GM21360 (cell line): ENCODE measurements at regions not wholly inside any gene's neighbourhood (a gene's known extent, or its start where the extent isn't known, plus 50 kb on each side); places are given as distances from the start of the nearest gene placed in this dataset.

Experiments used
- ATAC-seq: cut with Tn5 transposase; IDR thresholded peaks from one replicate; pipeline ENCODE4 v1.9.1; 2021; ENCODE audit warnings: mild to moderate bottlenecking, moderate library complexity; ENCODE audit not compliant: unreplicated experiment

DNA sequence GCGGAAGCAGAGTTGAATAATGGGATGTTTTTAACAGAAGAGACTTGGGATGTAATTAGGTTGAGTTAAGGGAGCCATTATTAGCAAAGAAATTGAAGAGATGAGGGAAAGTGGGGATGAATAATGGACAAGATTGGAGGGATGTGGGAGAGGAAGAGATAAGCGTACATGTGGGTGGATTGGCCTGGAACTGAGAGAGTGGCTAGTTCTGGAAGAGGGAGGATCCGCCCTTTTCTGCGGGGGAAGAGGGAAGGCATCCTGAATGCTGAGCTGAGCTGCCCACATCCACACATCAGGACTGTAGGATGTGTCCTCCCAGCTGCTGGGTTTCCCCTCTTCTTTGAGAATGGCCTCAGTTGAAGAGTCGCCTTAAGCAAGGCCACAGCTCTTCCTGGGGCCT lies 68.3 kb upstream of the CADM1 start:
- ATAC-seq: no peak

GRCh38 chr11:115566180-115566764 lies 62.1 kb upstream of the CADM1 start:
- no peak for ATAC-seq

DNA sequence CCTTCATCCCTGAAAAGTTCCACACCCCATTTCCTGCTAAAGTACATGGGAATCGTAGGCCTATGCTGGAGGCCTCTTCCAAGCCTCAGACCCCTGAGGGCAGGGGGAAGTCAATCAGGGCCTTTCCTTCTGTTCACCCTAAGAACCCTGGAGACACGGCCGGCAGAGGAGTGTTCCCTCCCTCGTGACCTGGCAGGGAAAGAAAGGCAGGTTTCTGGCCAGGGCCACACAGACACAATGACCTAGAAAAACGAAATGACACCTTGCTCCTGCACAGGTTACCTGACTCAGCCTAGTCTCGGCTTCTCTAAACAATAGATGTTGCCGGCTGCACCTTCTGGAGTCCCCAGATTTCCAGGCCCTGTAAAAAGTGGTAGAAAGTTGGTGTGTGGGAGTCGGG lies 60.6 kb upstream of the CADM1 start:
- no peak for ATAC-seq

DNA sequence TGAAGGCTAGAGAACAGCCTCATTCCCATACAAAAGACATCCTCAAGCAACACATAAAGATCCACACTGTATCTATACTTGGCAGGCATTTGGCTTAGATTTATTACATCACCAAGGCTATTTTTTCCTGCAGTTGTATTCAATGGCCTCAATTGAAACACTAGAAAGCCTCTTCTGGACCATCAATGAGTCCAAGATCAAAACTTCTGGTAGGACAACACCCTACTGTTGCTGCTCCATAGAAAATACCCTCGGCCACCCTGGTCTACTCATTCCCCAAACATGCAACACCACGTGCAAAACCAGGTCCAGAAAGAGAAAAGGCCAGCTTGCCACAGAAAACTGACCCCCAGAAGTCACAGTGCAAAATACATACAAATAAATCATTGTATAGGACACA lies 56.9 kb upstream of the CADM1 start:
- no peak for ATAC-seq

- no peak for ATAC-seq
Observed at GRCh38 chr11:115558635-115559034, 54.4 kb upstream of the CADM1 start.

DNA sequence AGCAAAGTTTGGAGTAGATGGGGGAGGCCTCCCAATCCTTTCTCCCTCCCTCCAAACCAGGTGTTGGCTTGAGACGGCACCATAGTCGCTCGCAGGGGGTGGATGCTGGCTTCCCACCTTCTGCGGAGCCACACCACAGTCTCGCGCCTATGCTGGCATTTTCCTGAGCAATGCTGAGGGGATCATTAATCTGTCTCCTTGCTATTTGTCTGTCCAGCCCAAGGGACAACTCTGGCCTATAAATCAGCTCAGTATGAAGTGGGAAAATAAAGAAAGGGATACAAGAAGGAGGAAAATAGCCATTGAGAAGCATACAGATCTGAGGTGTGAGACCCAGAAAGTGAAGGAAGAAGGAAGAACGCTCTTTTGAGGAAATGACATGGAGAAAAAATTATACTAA lies 53.5 kb upstream of the CADM1 start:
- no peak for ATAC-seq

DNA sequence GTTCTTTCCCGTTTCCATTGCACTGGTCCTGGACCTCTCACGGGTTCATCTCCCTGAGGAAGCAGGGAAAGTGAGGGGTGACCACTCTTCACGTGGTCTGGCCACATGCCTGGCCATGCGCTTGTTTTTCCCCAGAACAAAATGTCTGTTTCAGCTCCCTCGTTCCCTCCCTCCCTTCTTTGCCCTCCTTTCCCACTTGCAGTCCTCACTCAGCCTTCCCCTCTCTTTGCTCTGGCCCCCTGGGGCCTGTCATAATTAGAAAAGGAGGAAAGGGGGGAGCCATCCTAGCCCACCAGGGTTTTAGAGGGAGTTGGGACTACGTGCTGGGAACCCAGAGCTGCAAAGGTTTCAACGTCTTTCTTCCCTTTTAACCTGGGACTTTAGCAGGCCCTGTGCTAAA lies 52.8 kb upstream of the CADM1 start:
- ATAC-seq: no peak

DNA sequence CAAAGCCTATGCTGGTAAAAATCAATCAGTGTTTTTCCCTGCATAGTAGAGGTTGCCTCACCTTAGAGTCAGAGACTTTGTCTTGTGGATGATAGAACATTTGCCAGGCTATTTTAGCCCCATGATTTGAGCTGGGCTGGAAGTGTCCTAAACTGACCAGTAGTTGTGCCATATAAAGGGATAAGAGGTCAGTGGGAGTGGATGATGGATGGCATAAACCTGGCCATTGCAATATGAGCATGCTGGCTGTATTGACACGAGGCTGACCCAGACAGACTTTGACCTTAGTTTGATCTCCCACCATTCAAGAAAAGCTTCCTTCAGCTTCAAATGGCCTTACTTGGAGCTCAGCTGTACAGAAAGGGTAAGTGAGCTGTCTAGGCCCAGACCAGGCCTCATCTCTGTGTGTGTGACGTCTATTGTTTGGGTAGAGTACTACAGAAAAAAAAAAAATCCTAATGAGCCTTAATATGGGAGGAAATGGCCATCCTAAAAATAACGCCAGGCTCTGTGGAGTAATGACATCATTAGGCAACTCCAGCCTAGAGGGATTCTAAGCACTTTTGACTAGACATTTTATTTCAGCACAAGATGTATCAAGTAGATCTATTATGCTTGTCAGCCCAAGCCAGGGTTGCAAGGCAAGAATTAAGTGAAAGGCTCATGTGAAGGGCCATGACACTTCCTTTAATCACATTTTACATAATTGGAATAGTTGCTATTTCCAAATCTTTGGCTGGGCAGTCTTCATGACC lies 51.3 kb upstream of the CADM1 start:
- ATAC-seq: no peak
